ENCODE measurements at regions not wholly inside any gene's neighbourhood (a gene's known extent, or its start where the extent isn't known, plus 50 kb on each side); places are given as distances from the start of the nearest gene placed in this dataset.

DNA sequence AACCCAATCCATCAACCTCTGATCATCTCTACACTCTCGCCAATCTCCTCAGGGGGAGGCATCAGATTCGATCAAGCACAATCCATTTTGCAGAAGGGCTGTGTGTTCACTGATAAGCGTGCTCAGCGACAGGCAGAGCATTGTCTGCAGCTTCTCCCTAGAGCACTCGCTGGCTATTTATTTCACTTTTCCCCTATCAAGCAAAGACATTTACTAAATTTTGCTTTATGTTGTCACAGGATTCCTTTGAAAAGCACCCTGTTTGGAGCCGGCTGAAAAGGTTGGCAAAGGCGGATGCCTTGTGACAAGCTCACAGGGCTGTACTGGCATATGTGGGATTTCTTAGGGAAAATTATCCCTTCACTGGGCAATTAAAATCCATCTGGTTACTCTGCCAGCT is 1381.5 kb upstream of the TENM4 start:
- no peak for DNase-seq

GRCh38 chr11:80819271-80819670 is 1378.4 kb upstream of the TENM4 start:
- DNase-seq = no peak

GRCh38 chr11:80816966-80817365 is 1376.1 kb upstream of the TENM4 start:
- DNase-seq = no peak

DNA sequence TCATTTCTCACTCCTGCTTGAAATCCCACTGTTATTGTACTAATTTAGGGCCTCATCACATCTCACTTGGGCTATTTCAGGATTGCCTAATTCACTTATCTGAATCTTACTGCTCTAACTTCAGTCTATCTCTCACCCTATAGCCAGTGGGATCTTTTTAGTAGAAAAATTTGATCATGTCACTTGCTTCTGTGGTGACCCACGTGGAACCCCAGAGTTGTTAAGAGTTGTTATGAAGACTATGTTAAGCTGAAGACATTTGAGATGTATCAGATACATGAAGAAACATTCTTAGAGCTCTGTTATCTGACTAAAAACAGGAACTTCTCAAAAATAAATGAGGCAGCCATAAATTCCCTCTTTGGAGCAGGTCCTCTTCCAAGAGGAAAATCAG is 1375.6 kb upstream of the TENM4 start:
- no peak for DNase-seq

- no peak for DNase-seq
Measured at GRCh38 chr11:80815752-80816453, 1375.1 kb upstream of the TENM4 start.

- DNase-seq = no peak
Measured at GRCh38 chr11:80814813-80815212, 1374.0 kb upstream of the TENM4 start.

- no peak for DNase-seq
Measured at GRCh38 chr11:80810695-80811094, 1369.9 kb upstream of the TENM4 start.

GRCh38 chr11:80798174-80798573 is 1357.3 kb upstream of the TENM4 start:
- no peak for DNase-seq

- DNase-seq = no peak
Measured at GRCh38 chr11:80783561-80783960, 1342.7 kb upstream of the TENM4 start.

DNA sequence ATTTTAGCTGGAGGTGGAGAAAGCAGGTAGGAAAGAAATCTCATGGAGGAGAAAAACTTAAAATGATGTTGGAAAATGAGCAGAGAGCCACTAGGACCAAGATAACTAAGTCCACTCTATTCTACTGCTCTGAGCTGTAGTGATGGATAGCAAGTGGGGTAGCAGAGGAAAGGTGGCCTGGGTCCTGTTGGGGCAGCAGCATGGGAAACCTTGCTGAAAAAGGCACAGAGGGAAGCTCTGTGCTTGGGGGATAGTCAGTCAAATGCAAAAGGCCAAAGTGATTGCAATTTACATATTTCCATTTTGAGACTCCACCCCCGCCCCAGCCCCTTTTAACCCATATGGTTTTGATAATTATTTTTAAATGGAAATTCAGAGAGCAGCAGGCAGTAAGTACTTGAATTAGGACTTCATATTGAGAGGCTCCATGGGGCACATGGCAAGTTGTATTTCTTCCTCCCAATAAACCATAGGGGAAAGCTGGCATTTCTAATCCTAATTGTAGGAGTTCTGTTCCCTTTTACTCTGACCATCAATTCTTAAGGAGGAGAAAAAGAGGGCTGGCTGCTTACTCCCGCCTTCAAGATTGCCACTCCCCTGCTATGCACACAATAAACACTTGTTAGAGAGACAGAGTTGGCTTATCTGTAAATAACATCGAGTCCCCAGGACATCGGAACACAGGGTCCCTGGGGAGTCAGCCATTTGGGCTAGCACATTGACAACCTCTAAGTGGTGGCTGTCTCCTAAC is 1341.5 kb upstream of the TENM4 start:
- DNase-seq = no peak

- DNase-seq = no peak
Measured at GRCh38 chr11:80779905-80780605, 1339.2 kb upstream of the TENM4 start.

- no peak for DNase-seq
Measured at GRCh38 chr11:80778941-80779340, 1338.1 kb upstream of the TENM4 start.

DNA sequence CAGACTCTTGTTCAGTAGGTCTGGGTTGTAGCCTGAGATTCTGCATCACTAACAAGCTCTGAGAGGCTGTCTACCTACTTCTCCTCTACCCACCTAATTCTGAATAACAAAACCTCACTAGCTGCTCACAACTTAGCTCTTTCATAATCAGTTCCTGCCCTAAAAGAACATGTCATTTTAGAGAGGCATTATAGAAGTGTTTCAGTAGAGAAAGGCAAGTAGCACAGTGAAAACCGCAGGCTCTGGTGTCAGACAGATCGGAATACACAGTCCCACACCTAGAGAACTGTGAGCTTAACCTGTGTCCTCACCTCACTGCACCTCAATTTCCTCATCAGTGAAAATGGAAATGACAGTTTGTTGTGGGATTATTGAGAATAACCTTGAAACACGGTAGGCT is 1337.6 kb upstream of the TENM4 start:
- DNase-seq = no peak

GRCh38 chr11:80773919-80774318 is 1333.1 kb upstream of the TENM4 start:
- DNase-seq = no peak

GRCh38 chr11:80771017-80771416 is 1330.2 kb upstream of the TENM4 start:
- no peak for DNase-seq

DNA sequence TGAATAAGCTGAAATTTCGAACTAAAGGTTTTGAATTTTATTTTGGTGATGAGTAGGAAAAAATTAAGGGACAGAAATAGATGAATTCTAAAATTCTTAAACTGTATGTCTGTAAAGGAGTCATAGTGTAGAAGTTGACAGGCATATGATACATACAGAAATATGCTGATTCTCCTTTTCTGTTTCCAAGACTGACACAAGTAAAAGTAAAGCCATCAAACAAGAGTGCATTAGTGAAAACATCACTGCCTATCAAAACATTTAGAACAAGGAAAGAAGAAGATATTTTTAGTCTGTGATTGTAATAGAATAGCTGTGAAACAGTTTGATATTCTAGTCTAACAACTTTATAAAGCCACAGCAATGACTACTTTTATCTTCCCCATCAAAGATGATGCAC is 1318.0 kb upstream of the TENM4 start:
- no peak for DNase-seq

DNA sequence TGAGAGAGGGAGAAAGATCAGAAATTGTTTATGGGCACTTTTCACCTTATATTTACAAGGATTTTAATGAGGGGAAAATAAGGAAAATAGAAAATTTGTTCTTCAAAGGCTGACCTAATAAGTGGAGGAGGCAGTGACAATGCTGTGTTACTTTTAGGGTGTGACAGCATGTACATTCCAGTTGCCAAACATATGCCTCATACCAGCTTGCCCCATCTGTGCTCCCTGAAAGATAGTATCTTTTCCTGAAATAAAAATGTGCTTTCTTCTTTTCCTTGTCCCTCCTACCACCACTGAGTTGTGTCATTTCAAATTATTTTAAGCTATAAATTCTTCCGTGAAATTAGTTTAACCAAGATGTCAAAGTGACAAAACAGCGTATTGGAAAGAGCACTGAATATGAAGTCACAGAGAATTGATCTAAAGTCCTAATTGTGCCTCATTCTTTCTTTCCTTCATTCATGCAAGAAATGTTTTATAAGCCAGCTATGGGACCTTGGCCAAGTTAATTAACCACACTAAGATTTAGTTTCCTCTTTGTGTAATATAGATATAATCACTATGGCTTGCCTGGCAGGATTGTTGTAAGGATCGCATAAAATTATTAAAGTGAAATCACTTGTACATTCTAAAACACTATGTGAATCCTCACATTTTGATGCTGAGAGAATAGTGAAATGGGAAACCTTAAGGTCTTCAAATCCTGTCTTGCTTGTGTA is 1307.5 kb upstream of the TENM4 start:
- DNase-seq = no peak

GRCh38 chr11:80746300-80746699 is 1305.5 kb upstream of the TENM4 start:
- DNase-seq = no peak

DNA sequence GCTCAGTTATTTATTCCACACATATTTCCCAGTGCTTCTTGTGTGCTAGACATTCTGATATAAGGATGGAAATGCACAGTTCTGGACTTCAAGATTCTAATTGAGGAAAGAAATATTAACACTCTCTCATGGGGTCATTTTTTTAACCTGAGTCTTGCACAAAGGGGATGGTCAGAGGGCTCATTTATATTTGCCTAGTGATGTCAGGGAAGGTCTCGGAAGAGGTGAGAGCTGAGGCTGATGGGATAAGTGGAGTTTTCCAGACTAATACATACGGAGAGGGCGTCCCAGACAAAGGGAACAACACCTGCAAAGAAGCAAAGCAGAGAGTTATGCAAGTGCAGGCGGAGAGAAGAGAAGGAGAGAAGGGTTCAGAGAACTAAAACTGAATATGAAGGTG is 1304.6 kb upstream of the TENM4 start:
- no peak for DNase-seq

- DNase-seq = no peak
Measured at GRCh38 chr11:80733790-80734189, 1293.0 kb upstream of the TENM4 start.

GRCh38 chr11:80733361-80733760 is 1292.5 kb upstream of the TENM4 start:
- no peak for DNase-seq

GRCh38 chr11:80727315-80727714 is 1286.5 kb upstream of the TENM4 start:
- DNase-seq = no peak

- no peak for DNase-seq
Measured at GRCh38 chr11:80726236-80726635, 1285.4 kb upstream of the TENM4 start.
